ENCODE measurements at regions not wholly inside any gene's neighbourhood (a gene's known extent, or its start where the extent isn't known, plus 50 kb on each side); places are given as distances from the start of the nearest gene placed in this dataset.

DNA sequence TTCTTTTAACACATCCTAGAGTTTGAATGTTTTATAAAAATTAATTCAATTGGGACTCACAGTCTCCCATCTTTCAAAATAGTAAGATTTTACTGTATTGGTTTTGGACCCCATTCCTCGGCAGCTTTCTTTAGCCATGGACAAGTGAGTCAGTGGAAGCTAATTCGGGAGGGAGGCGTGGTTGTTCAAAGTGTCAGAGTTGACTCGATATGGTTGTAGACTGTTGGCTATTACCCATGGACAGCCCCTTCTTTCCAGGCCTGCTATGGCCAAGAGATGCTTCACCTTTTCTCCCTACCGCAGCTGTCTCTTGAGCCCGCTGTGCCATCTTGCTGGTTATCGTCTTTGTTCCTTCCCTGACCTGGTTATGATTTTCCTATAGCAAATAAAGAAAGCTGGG, 243.0 kb downstream of the CD83 start:
- TF ChIP-seq, protein P1, sequence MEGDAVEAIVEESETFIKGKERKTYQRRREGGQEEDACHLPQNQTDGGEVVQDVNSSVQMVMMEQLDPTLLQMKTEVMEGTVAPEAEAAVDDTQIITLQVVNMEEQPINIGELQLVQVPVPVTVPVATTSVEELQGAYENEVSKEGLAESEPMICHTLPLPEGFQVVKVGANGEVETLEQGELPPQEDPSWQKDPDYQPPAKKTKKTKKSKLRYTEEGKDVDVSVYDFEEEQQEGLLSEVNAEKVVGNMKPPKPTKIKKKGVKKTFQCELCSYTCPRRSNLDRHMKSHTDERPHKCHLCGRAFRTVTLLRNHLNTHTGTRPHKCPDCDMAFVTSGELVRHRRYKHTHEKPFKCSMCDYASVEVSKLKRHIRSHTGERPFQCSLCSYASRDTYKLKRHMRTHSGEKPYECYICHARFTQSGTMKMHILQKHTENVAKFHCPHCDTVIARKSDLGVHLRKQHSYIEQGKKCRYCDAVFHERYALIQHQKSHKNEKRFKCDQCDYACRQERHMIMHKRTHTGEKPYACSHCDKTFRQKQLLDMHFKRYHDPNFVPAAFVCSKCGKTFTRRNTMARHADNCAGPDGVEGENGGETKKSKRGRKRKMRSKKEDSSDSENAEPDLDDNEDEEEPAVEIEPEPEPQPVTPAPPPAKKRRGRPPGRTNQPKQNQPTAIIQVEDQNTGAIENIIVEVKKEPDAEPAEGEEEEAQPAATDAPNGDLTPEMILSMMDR (conservative IDR thresholded peaks at IDR 0.05; ENCODE audit: low read length): no peak
- no peak for TF ChIP-seq EZH2phosphoT487 (IDR thresholded peaks at IDR 0.05; ENCODE audit: borderline replicate concordance, low read depth, low read length)
